ENCODE measurements at regions not wholly inside any gene's neighbourhood (a gene's known extent, or its start where the extent isn't known, plus 50 kb on each side); places are given as distances from the start of the nearest gene placed in this dataset.

DNA sequence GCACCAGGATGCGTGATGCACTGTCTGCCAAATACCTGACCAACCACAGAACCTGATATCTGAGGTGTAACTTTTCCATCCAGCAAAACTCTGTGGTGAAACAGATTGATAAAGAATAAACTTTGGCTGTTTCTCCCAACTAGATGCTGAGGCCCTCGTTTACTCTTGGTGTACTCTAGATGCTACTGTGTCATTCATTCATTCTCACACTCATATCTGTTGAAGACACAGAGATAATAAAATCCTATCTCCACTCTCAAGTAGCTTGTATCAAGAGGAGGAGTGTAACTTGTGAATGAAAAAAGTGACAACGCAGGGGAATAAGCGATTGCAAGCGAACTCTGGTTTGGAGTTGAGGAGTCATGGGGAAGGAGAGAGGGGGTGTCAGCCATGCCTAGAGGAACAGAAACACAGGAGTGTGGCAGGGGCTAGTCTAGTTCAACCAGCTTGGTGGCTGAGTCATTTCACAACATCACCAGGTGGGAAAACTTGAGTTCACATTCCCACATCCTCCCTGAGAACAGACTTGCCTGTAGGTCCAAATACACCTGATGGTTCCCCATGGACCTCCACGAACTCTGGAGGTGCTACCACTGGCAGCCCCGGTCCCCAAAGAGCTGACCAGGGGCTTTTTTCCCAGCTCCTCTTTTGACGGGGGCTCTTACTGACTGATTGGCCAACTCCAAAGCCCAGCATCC lies 73.3 kb upstream of the SNRK start:
- Mint-ChIP-seq H3K27me3 (peaks cover 0 to 1% of the 10 kb centered on the region in 2 donors), H3K36me3 (no peaks in the 10 kb centered on the region), H3K27ac (no peak overlapping the region), H3K4me3 (no peak overlapping the region), H3K9me3 (peaks cover 0 to 2% (median 0%) of the 10 kb centered on the region in 8 donors), H3K4me1 (peaks cover 16 to 30% (median 26%) of the 10 kb centered on the region in 4 donors)
- ChIA-PET CTCF (ENCODE audit: partially characterized antibody) (interaction anchor here (1.2 to 2.1 kb wide), 5 partner anchors 12 to 289 kb away, joined by 3 to 8 read pairs (median 4); no protein-coding TSS in a partner anchor), POLR2A (ENCODE audit: partially characterized antibody) (interaction anchor here (1.8 kb wide), 1 partner anchor 33 kb away, joined by 6 read pairs; no protein-coding TSS in a partner anchor)
- no peaks in the 10 kb centered on the region for H3K27me3 ChIP-seq (ENCODE audit: insufficient read depth, low read length)
- H3K4me1 ChIP-seq (ENCODE audit: insufficient read depth, low read length), result peaks cover 9% of the 10 kb centered on the region
- intact Hi-C loops (cut with micrococcal nuclease), result no loop called here
- no peak overlapping the region for H3K27ac ChIP-seq (ENCODE audit: low read depth, low read length)
- DNase-seq, result no peak
- H3K4me3 ChIP-seq (ENCODE audit: low read length in 2 of 2), result no peak overlapping the region
- H3K36me3 ChIP-seq (ENCODE audit: insufficient read depth, low read length), result no peaks in the 10 kb centered on the region
- no peaks in the 10 kb centered on the region for H3K9me3 ChIP-seq (ENCODE audit: control insufficient read depth in 1 of 2, low read length in 2 of 2)

DNA sequence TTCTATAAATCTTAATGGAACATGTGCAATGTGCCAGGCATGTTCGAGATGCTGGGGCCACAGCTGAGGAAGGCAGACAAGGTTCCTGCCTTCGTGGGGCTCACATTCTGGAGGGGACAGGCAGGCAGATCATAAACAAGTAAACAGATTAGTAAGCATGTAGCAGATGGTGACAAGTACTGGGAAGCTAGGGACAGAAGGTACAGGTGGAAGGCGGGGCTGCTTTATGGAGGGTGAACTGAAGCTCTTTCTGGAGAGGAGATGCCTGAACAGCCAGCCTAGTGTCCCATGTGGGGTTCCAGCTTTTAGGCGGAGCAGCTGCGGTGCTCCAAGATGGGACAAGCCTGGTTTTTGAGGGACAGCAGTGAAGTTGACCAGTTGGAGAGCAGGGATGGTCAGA lies 74.7 kb upstream of the SNRK start:
- intact Hi-C loops (cut with micrococcal nuclease), result no loop called here
- no peaks in the 10 kb centered on the region for H3K36me3 ChIP-seq (ENCODE audit: insufficient read depth, low read length)
- H3K36me3 Mint-ChIP-seq, result no peaks in the 10 kb centered on the region
- peaks cover 0 to 1% of the 10 kb centered on the region in 2 donors for H3K27me3 Mint-ChIP-seq
- H3K9me3 ChIP-seq (ENCODE audit: control insufficient read depth in 1 of 2, low read length in 2 of 2), result no peaks in the 10 kb centered on the region
- H3K4me3 ChIP-seq (ENCODE audit: low read length in 2 of 2), result no peak overlapping the region
- no peaks in the 10 kb centered on the region for H3K4me1 ChIP-seq (ENCODE audit: insufficient read depth, low read length)
- no peak for DNase-seq
- H3K4me3 Mint-ChIP-seq, result no peak overlapping the region
- H3K27me3 ChIP-seq (ENCODE audit: insufficient read depth, low read length), result no peaks in the 10 kb centered on the region
- ChIA-PET POLR2A (ENCODE audit: partially characterized antibody) (interaction anchor here (1.3 kb wide), 1 partner anchor 135 kb away, joined by 3 read pairs; no protein-coding TSS in a partner anchor), CTCF (ENCODE audit: partially characterized antibody) (interaction anchor here (1.1 to 2.1 kb wide), 5 partner anchors 11 to 291 kb away, joined by 3 to 8 read pairs (median 4); no protein-coding TSS in a partner anchor)
- H3K27ac ChIP-seq (ENCODE audit: low read depth, low read length), result no peak overlapping the region
- peak overlapping the region in 1 of 7 donors; percentile 42 for H3K27ac Mint-ChIP-seq
- H3K4me1 Mint-ChIP-seq, result peaks cover 9 to 18% (median 16%) of the 10 kb centered on the region in 4 donors
- peaks cover 0 to 2% (median 0%) of the 10 kb centered on the region in 8 donors for H3K9me3 Mint-ChIP-seq

DNA sequence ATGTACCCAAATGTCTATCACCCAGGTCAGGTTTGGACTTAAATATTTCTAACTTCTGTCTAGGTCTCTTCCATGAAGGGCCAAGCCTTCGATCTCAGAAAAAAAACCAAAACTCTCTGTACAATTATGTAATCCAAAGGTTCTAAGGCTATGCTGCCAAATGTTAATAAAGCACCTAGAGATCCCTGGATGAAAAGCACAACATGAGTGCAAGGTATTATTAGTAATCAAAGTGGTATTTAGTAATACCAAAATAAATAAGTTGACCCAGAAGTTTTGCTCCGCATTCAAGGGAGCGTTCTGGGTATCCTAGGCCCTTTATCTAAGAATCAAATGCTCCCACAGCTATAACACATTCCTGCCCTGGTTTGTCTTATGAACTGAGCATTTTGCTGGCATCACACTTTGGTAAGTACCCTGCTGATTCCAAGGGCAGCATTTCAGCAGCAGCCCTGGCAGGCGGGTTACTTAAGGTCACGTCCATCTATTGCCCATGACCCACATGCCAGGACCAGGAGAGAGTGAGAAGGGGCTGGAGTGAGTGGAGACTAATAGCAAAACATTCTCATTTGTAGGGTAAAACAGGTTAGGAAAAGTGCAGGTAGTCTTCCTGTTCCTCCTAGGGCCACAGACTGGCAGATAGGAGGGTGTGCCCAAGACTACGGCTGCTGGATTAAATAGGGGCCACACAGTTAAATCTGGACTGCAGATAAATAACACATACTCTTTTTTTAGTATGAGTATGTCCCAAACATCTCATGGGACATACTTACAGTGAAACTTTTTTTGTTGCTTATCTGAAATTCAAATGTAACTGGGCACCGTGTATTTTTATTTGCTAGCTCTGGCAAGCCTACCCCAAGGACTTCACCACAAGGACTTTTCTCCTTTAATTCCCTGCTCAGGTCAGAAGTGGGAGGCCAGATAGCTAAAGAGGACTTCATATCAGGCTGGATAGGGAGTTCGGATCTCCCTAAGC lies 76.0 kb upstream of the SNRK start:
- Mint-ChIP-seq H3K36me3 (no peaks in the 10 kb centered on the region), H3K27ac (no peak overlapping the region), H3K4me1 (peaks cover 2 to 8% (median 6%) of the 10 kb centered on the region in 4 donors), H3K4me3 (no peak overlapping the region), H3K27me3 (peaks cover 0 to 1% of the 10 kb centered on the region in 2 donors), H3K9me3 (peaks cover 0 to 2% (median 0%) of the 10 kb centered on the region in 8 donors)
- H3K4me3 ChIP-seq (ENCODE audit: low read length in 2 of 2), result no peak overlapping the region
- POLR2A ChIA-PET (ENCODE audit: partially characterized antibody), result interaction anchor here (0.8 kb wide), 1 partner anchor 13 kb away, joined by 3 read pairs; no protein-coding TSS in a partner anchor
- no peaks in the 10 kb centered on the region for H3K36me3 ChIP-seq (ENCODE audit: insufficient read depth, low read length)
- H3K4me1 ChIP-seq (ENCODE audit: insufficient read depth, low read length), result no peaks in the 10 kb centered on the region
- CTCF ChIA-PET (ENCODE audit: partially characterized antibody), result no interaction called here
- intact Hi-C loops (cut with micrococcal nuclease), result no loop called here
- H3K27me3 ChIP-seq (ENCODE audit: insufficient read depth, low read length), result no peaks in the 10 kb centered on the region
- H3K9me3 ChIP-seq (ENCODE audit: control insufficient read depth in 1 of 2, low read length in 2 of 2), result no peaks in the 10 kb centered on the region
- no peak for DNase-seq
- H3K27ac ChIP-seq (ENCODE audit: low read depth, low read length), result no peak overlapping the region

DNA sequence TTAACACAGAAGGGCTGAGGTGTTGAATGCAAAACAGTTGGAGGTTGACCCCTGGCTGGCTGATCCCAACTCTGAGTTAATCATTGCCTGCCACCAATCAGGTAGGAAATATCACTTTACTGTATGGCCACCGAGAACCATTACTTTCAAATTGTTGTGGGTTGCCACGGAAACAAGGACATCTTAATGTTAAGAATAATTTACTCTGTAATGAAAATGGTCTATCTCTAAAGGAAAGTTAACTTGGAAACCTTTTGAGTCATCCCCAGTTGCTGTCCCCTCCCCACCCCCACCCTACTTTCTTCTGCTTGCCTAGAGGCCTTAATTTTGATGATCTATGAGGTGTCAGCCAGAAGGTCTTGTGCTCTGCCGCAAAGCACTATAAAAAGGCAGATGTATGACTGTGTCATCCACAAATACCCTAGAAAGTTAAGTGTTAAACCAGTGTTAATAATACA lies 78.7 kb upstream of the SNRK start:
- H3K36me3 Mint-ChIP-seq, result no peaks in the 10 kb centered on the region
- Histone ChIP-seq H3K9me3 (ENCODE audit: control insufficient read depth in 1 of 2, low read length in 2 of 2) (no peaks in the 10 kb centered on the region), H3K27ac (ENCODE audit: low read depth, low read length) (no peak overlapping the region), H3K4me1 (ENCODE audit: insufficient read depth, low read length) (no peaks in the 10 kb centered on the region), H3K36me3 (ENCODE audit: insufficient read depth, low read length) (no peaks in the 10 kb centered on the region), H3K27me3 (ENCODE audit: insufficient read depth, low read length) (no peaks in the 10 kb centered on the region), H3K4me3 (ENCODE audit: low read length in 2 of 2) (no peak overlapping the region)
- no peak overlapping the region for H3K4me3 Mint-ChIP-seq
- no peak overlapping the region for H3K27ac Mint-ChIP-seq
- ChIA-PET POLR2A (ENCODE audit: partially characterized antibody) (no interaction called here), CTCF (ENCODE audit: partially characterized antibody) (no interaction called here)
- H3K9me3 Mint-ChIP-seq, result peaks cover 0 to 2% (median 0%) of the 10 kb centered on the region in 8 donors
- DNase-seq, result no peak
- intact Hi-C loops (cut with micrococcal nuclease), result no loop called here
- H3K27me3 Mint-ChIP-seq, result peaks cover 0 to 1% of the 10 kb centered on the region in 2 donors
- peaks cover 0 to 4% (median 0%) of the 10 kb centered on the region in 4 donors for H3K4me1 Mint-ChIP-seq

DNA sequence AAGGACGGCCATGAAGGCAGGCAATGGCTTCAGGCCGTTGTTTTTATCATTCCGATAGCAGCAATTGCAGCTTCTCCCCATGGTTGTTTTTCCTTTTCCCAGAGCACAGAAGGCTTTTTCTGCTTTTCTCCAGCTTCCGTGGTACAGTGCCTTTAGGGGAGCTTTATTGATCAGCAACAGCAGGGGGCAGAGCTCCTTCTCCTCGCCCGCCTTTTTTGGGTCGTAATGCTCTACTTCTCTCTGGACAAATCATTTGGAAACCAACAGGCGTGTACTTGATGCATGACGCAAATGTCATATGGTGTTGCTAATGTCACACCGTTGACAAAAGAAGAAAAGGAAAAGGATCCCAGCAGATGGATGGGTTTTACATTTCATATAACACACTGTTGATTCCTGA lies 79.7 kb upstream of the SNRK start:
- H3K36me3 Mint-ChIP-seq, result no peaks in the 10 kb centered on the region
- ChIA-PET CTCF (ENCODE audit: partially characterized antibody) (interaction anchor here (0.9 to 1.2 kb wide), 2 partner anchors 9 to 296 kb away, joined by 3 to 4 read pairs; no protein-coding TSS in a partner anchor), POLR2A (ENCODE audit: partially characterized antibody) (no interaction called here)
- H3K4me3 Mint-ChIP-seq, result no peak overlapping the region
- no peak for DNase-seq
- H3K9me3 Mint-ChIP-seq, result peaks cover 0 to 2% (median 0%) of the 10 kb centered on the region in 8 donors
- peaks cover 0 to 4% (median under 1%) of the 10 kb centered on the region in 4 donors for H3K4me1 Mint-ChIP-seq
- no peak overlapping the region for H3K4me3 ChIP-seq (ENCODE audit: low read length in 2 of 2)
- no peaks in the 10 kb centered on the region for H3K4me1 ChIP-seq (ENCODE audit: insufficient read depth, low read length)
- H3K27me3 ChIP-seq (ENCODE audit: insufficient read depth, low read length), result no peaks in the 10 kb centered on the region
- intact Hi-C loops (cut with micrococcal nuclease), result no loop called here
- no peaks in the 10 kb centered on the region for H3K9me3 ChIP-seq (ENCODE audit: control insufficient read depth in 1 of 2, low read length in 2 of 2)
- no peak overlapping the region for H3K27ac ChIP-seq (ENCODE audit: low read depth, low read length)
- no peaks in the 10 kb centered on the region for H3K36me3 ChIP-seq (ENCODE audit: insufficient read depth, low read length)
- no peaks in the 10 kb centered on the region for H3K27me3 Mint-ChIP-seq
- H3K27ac Mint-ChIP-seq, result no peak overlapping the region

DNA sequence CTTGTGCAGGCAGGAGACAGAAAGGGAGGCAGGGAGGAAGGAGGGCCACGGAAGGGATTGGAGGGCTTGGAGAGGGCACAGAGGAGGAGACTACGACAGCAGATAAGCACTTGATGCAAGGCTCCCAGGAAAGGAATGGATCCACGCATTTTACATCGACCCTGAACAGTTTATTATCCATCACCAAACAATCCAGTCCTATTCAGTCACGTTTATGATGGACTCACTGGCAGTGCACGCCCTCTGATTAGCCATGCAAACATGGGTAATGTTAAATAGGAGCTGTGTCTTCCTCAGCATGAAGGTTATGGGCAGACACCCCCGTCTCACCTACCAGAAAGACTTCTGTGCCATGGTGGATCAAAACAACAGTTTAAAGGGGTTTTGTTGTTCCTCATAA lies 80.2 kb upstream of the SNRK start:
- CTCF ChIA-PET (ENCODE audit: partially characterized antibody), result interaction anchor here (0.9 to 1.2 kb wide), 2 partner anchors 9 to 297 kb away, joined by 3 to 4 read pairs; no protein-coding TSS in a partner anchor
- Histone ChIP-seq H3K27me3 (ENCODE audit: insufficient read depth, low read length) (no peaks in the 10 kb centered on the region), H3K36me3 (ENCODE audit: insufficient read depth, low read length) (no peaks in the 10 kb centered on the region), H3K4me1 (ENCODE audit: insufficient read depth, low read length) (no peaks in the 10 kb centered on the region), H3K4me3 (ENCODE audit: low read length in 2 of 2) (no peak overlapping the region), H3K27ac (ENCODE audit: low read depth, low read length) (no peak overlapping the region), H3K9me3 (ENCODE audit: control insufficient read depth in 1 of 2, low read length in 2 of 2) (no peaks in the 10 kb centered on the region)
- POLR2A ChIA-PET (ENCODE audit: partially characterized antibody), result no interaction called here
- no peak overlapping the region for H3K27ac Mint-ChIP-seq
- no peaks in the 10 kb centered on the region for H3K27me3 Mint-ChIP-seq
- H3K4me3 Mint-ChIP-seq, result no peak overlapping the region
- DNase-seq, result no peak
- H3K4me1 Mint-ChIP-seq, result peaks cover 0 to 7% (median 6%) of the 10 kb centered on the region in 4 donors
- no peaks in the 10 kb centered on the region for H3K36me3 Mint-ChIP-seq
- intact Hi-C loops (cut with micrococcal nuclease), result no loop called here
- H3K9me3 Mint-ChIP-seq, result peaks cover 0 to 2% (median 0%) of the 10 kb centered on the region in 8 donors

DNA sequence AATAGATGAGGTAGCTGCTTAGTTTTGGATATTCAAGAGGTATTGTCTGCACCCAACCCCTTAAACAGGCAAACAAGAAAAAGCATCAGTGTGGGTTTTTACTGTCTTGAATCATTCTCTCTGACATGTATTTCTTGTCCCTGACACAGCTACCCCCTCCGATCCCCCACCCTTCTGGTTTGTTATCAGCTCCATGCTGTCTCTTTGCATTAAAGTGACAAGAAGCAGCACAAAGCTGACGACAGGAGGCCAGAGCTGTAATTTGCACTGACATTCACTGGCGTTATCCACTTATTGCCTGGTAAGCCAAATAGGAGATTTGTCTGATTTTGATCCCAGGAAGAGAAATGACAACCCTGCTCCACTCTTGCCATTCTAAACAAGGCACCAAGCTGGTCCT lies 83.3 kb upstream of the SNRK start:
- Histone ChIP-seq H3K36me3 (ENCODE audit: insufficient read depth, low read length) (no peaks in the 10 kb centered on the region), H3K27ac (ENCODE audit: low read depth, low read length) (no peak overlapping the region), H3K9me3 (ENCODE audit: control insufficient read depth in 1 of 2, low read length in 2 of 2) (no peaks in the 10 kb centered on the region), H3K4me1 (ENCODE audit: insufficient read depth, low read length) (peaks cover 11% of the 10 kb centered on the region), H3K27me3 (ENCODE audit: insufficient read depth, low read length) (no peaks in the 10 kb centered on the region), H3K4me3 (ENCODE audit: low read length in 2 of 2) (no peak overlapping the region)
- Mint-ChIP-seq H3K9me3 (peaks cover 0 to 2% (median 0%) of the 10 kb centered on the region in 8 donors), H3K27me3 (peaks cover 0 to 2% of the 10 kb centered on the region in 2 donors), H3K4me3 (no peak overlapping the region), H3K36me3 (no peaks in the 10 kb centered on the region), H3K27ac (no peak overlapping the region), H3K4me1 (peaks cover 17 to 23% (median 22%) of the 10 kb centered on the region in 4 donors)
- CTCF ChIA-PET (ENCODE audit: partially characterized antibody), result no interaction called here
- POLR2A ChIA-PET (ENCODE audit: partially characterized antibody), result interaction anchor here (0.8 kb wide), 1 partner anchor 548 kb away, joined by 3 read pairs; no protein-coding TSS in a partner anchor
- intact Hi-C loops (cut with micrococcal nuclease), result no loop called here
- no peak for DNase-seq

Data from CD4-positive, alpha-beta memory T cell (primary cell).